ENCODE measurements at regions not wholly inside any gene's neighbourhood (a gene's known extent, or its start where the extent isn't known, plus 50 kb on each side); places are given as distances from the start of the nearest gene placed in this dataset.
A peak's percentile ranks its signal among the peaks of the same experiment; 100 is the strongest.

DNA sequence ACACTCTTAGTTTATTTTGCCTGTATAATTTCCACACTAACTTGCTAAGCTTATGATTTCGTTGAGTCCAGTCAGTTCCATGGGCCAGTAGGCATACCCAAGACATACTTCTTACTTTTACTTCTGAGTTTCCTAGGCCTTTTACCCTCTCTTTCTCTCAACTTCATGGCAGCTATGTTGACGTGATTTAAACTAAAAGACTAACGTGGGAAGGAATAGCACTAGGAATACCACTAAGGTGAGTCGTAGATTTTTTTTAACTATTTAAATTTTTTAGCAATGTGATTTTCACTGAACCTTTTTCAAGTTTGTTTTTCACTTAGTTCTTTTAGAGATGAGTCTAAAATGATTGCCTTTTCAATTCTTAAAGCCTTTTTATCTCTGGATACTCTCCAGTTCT, 793.5 kb upstream of the NOVA1 start:
- H3K27me3 Mint-ChIP-seq (ENCODE audit: low read depth, unreplicated experiment) = no peaks in the 10 kb centered on the region
- H3K27ac ChIP-seq (ENCODE audit: low read depth, low read length) = peak overlapping the region; percentile 77
- H3K79me2 ChIP-seq (ENCODE audit: insufficient read depth, low read length) = no peaks in the 10 kb centered on the region
- H3K27ac Mint-ChIP-seq (ENCODE audit: unreplicated experiment) = peak overlapping the region; percentile 73
- FAIRE-seq = no peak
- no peaks in the 10 kb centered on the region for H4K20me1 ChIP-seq (ENCODE audit: insufficient read depth, low read length)
- H3K9ac ChIP-seq (ENCODE audit: low read length) = peak overlapping the region; percentile 44
- H3K4me3 ChIP-seq (ENCODE audit: insufficient read depth, low read depth, low read length) = no peak overlapping the region
- no peak for TF ChIP-seq EZH2 (IDR thresholded peaks at IDR 0.05; ENCODE audit: insufficient read depth, low read length)
- no peak overlapping the region for H3K4me3 Mint-ChIP-seq (ENCODE audit: unreplicated experiment)
- DNase-seq (ENCODE audit: low read depth) = peak; percentile 74
- peak overlapping the region; percentile 6 for H2AFZ ChIP-seq (ENCODE audit: low read depth, low read length)
- H3K4me1 Mint-ChIP-seq (ENCODE audit: low read depth, unreplicated experiment) = peaks cover 33% of the 10 kb centered on the region
- H3K27me3 ChIP-seq (ENCODE audit: insufficient read depth, low read length) = no peaks in the 10 kb centered on the region
- H3K9me3 Mint-ChIP-seq (ENCODE audit: unreplicated experiment) = no peaks in the 10 kb centered on the region
- H3K36me3 ChIP-seq (ENCODE audit: insufficient read depth, low read length) = no peaks in the 10 kb centered on the region
- peak overlapping the region; percentile 38 for H3K4me2 ChIP-seq (ENCODE audit: low read length)
- H3K9me3 ChIP-seq (ENCODE audit: insufficient read depth, low read depth, low read length) = no peaks in the 10 kb centered on the region
- H3K36me3 Mint-ChIP-seq (ENCODE audit: low read depth, unreplicated experiment) = no peaks in the 10 kb centered on the region
- H3K4me1 ChIP-seq (ENCODE audit: insufficient read depth, low read length) = peaks cover 8% of the 10 kb centered on the region

GRCh38 chr14:27392153-27392552, 794.3 kb upstream of the NOVA1 start:
- TF ChIP-seq, protein P1, sequence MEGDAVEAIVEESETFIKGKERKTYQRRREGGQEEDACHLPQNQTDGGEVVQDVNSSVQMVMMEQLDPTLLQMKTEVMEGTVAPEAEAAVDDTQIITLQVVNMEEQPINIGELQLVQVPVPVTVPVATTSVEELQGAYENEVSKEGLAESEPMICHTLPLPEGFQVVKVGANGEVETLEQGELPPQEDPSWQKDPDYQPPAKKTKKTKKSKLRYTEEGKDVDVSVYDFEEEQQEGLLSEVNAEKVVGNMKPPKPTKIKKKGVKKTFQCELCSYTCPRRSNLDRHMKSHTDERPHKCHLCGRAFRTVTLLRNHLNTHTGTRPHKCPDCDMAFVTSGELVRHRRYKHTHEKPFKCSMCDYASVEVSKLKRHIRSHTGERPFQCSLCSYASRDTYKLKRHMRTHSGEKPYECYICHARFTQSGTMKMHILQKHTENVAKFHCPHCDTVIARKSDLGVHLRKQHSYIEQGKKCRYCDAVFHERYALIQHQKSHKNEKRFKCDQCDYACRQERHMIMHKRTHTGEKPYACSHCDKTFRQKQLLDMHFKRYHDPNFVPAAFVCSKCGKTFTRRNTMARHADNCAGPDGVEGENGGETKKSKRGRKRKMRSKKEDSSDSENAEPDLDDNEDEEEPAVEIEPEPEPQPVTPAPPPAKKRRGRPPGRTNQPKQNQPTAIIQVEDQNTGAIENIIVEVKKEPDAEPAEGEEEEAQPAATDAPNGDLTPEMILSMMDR (IDR thresholded peaks at IDR 0.05; ENCODE audit: insufficient read depth, low read depth, low read length) = no peak
- no peak for TF ChIP-seq EZH2 (IDR thresholded peaks at IDR 0.05; ENCODE audit: insufficient read depth, low read length)
- H3K36me3 Mint-ChIP-seq (ENCODE audit: low read depth, unreplicated experiment) = no peaks in the 10 kb centered on the region
- no peaks in the 10 kb centered on the region for H3K27me3 ChIP-seq (ENCODE audit: insufficient read depth, low read length)
- peak overlapping the region; percentile 73 for H3K27ac Mint-ChIP-seq (ENCODE audit: unreplicated experiment)
- H3K4me1 ChIP-seq (ENCODE audit: insufficient read depth, low read length) = peaks cover 2% of the 10 kb centered on the region
- FAIRE-seq (no peak), DNase-seq (ENCODE audit: low read depth) (peak; percentile 91)
- no peaks in the 10 kb centered on the region for H4K20me1 ChIP-seq (ENCODE audit: insufficient read depth, low read length)
- peak overlapping the region; percentile 44 for H3K9ac ChIP-seq (ENCODE audit: low read length)
- no peaks in the 10 kb centered on the region for H3K9me3 ChIP-seq (ENCODE audit: insufficient read depth, low read depth, low read length)
- H3K4me2 ChIP-seq (ENCODE audit: low read length) = peak overlapping the region; percentile 38
- no peaks in the 10 kb centered on the region for H3K36me3 ChIP-seq (ENCODE audit: insufficient read depth, low read length)
- peaks cover 25% of the 10 kb centered on the region for H3K4me1 Mint-ChIP-seq (ENCODE audit: low read depth, unreplicated experiment)
- H3K27ac ChIP-seq (ENCODE audit: low read depth, low read length) = peak overlapping the region; percentile 77
- H3K4me3 ChIP-seq (ENCODE audit: insufficient read depth, low read depth, low read length) = no peak overlapping the region
- H3K9me3 Mint-ChIP-seq (ENCODE audit: unreplicated experiment) = no peaks in the 10 kb centered on the region
- H2AFZ ChIP-seq (ENCODE audit: low read depth, low read length) = no peak overlapping the region
- H3K4me3 Mint-ChIP-seq (ENCODE audit: unreplicated experiment) = no peak overlapping the region
- no peaks in the 10 kb centered on the region for H3K79me2 ChIP-seq (ENCODE audit: insufficient read depth, low read length)
- H3K27me3 Mint-ChIP-seq (ENCODE audit: low read depth, unreplicated experiment) = no peaks in the 10 kb centered on the region

- no peaks in the 10 kb centered on the region for H3K79me2 ChIP-seq (ENCODE audit: insufficient read depth, low read length)
- H3K27ac Mint-ChIP-seq (ENCODE audit: unreplicated experiment) = no peak overlapping the region
- no peak overlapping the region for H3K27ac ChIP-seq (ENCODE audit: low read depth, low read length)
- no peaks in the 10 kb centered on the region for H3K9me3 Mint-ChIP-seq (ENCODE audit: unreplicated experiment)
- no peak overlapping the region for H3K9ac ChIP-seq (ENCODE audit: low read length)
- no peak overlapping the region for H3K4me2 ChIP-seq (ENCODE audit: low read length)
- no peaks in the 10 kb centered on the region for H3K36me3 Mint-ChIP-seq (ENCODE audit: low read depth, unreplicated experiment)
- no peaks in the 10 kb centered on the region for H4K20me1 ChIP-seq (ENCODE audit: insufficient read depth, low read length)
- FAIRE-seq (no peak), DNase-seq (ENCODE audit: low read depth) (peak; percentile 26)
- no peak overlapping the region for H3K4me3 Mint-ChIP-seq (ENCODE audit: unreplicated experiment)
- H3K27me3 ChIP-seq (ENCODE audit: insufficient read depth, low read length) = no peaks in the 10 kb centered on the region
- no peaks in the 10 kb centered on the region for H3K9me3 ChIP-seq (ENCODE audit: insufficient read depth, low read depth, low read length)
- no peak for TF ChIP-seq EZH2 (IDR thresholded peaks at IDR 0.05; ENCODE audit: insufficient read depth, low read length)
- TF ChIP-seq, protein P1 (IDR thresholded peaks at IDR 0.05; ENCODE audit: insufficient read depth, low read depth, low read length) = no peak
- H3K4me1 Mint-ChIP-seq (ENCODE audit: low read depth, unreplicated experiment) = no peaks in the 10 kb centered on the region
- no peaks in the 10 kb centered on the region for H3K27me3 Mint-ChIP-seq (ENCODE audit: low read depth, unreplicated experiment)
- no peaks in the 10 kb centered on the region for H3K4me1 ChIP-seq (ENCODE audit: insufficient read depth, low read length)
- no peak overlapping the region for H3K4me3 ChIP-seq (ENCODE audit: insufficient read depth, low read depth, low read length)
- H2AFZ ChIP-seq (ENCODE audit: low read depth, low read length) = no peak overlapping the region
- no peaks in the 10 kb centered on the region for H3K36me3 ChIP-seq (ENCODE audit: insufficient read depth, low read length)
These were observed 812.1 kb upstream of the NOVA1 start for GRCh38 chr14:27409944-27410343.
